Globus pallidus (tissue), 1 donor: ENCODE measurements at regions not wholly inside any gene's neighbourhood (a gene's known extent, or its start where the extent isn't known, plus 50 kb on each side); places are given as distances from the start of the nearest gene placed in this dataset.

Source experiments
- DNase-seq: peaks from one replicate; pipeline ENCODE4 v3.0.0-alpha.2; 2015; ENCODE audit warnings: low spot score

DNA sequence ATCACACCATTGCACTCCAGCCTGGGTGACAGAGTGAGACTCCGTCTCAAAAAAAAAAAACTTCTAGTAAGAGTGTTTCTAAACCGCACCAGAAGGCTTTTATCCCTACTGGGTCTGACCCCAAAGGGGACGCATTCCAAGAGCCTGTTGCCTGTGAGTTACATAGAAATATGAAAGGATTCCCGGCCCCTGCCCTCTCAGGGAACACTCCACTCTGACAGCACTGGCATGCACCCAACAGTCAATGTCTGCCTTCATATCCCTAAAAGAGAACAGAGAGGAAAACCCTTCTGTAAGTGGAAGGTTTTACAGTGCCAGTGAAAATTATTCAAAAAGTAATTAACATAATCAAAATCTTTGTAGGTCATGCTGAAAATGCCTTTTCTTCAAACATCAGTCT is 117.1 kb upstream of the PTPRT start:
- no peak for DNase-seq

DNA sequence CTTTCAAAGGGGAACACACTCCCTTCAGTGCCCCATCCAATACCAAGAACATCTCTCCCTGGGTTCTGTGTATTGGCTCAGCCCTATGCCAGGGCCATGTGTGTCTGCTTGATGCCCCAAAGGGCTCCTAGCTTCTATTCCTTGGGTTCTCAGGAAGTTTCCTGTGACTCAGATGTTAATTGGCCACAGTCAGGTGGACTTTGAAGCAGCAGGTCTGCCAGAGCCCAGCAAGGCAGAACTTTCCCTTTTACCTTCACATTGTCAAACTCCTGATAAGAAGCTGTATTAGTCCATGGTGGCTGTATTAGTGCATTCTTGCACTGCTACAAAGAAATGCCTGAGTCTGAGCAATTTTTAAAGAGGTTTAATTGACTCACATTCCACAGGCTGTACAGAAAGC is 116.0 kb upstream of the PTPRT start:
- DNase-seq: no peak

DNA sequence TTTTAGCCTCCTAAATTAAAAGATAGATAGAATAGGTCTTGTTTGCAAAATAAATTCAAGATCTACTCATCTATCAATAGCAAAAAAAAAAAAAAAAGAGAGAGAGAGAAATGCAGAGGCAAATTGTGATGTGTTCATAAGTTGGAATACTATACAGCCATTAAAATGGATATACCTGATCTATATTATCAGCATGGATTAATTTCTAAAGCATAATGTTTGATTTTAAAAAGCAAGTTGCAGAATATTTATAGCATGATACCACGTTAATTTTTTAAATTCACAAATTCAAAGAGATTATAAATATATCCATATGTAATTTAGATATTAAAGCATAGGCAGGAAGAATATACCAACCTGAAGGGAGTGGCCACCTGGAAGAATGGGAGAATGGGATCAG is 114.9 kb upstream of the PTPRT start:
- DNase-seq: no peak

DNA sequence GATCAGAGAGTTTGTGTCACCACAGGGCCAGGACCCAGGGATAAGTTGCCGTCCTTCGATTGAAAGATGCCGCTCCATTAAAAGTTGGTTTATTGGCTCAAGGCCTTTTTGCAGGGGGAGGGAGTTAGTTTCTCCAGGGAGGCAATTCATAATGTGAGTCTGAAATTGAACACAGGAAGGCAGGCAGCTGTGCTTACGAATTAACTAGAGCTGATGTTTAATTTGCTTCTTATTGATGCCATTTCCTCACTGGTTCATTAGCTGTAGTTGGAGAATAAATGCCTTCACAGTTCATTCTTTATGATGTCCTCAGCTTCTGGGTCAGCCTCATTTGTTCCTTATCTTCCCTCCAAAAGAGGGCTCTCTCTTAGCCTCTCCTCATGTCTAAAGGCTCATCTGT is 113.2 kb upstream of the PTPRT start:
- no peak for DNase-seq

DNA sequence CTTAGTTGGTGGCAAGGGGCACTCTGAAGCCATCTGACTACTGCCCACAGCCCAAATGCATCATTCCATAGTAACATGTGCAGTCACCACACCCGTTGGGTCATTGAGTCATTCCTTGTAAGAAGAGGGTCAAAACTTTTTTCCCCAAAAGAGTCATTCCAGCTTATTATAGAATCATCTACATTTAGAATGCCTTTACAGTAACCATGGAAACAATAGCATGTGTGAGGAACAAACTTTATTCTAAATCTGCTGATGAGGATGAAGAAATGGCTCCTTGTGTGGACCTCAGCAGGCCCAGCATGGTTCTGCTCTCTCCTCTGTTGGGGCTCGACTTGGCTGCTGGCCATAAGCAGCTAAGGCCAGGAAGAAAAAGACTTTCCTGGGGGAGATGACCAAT is 111.2 kb upstream of the PTPRT start:
- no peak for DNase-seq

DNA sequence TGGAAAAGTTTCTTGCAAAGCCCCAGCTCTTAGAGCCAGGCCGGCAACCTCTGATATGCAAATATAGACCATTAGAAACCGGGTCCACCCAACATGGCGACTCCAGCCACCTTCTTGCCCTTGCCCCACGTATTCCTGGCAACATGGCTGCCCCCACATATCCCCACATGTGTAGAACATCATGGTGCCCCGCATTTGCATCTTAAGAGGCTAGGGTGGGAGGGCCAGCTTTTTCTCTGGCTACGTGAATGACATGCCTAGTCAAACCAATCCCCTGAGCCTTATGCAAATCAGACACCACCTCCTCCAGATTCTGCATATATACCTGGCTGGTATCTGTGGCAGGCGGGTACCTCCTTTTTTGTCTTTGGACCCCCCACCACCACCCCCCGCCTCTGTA is 106.1 kb upstream of the PTPRT start:
- no peak for DNase-seq

DNA sequence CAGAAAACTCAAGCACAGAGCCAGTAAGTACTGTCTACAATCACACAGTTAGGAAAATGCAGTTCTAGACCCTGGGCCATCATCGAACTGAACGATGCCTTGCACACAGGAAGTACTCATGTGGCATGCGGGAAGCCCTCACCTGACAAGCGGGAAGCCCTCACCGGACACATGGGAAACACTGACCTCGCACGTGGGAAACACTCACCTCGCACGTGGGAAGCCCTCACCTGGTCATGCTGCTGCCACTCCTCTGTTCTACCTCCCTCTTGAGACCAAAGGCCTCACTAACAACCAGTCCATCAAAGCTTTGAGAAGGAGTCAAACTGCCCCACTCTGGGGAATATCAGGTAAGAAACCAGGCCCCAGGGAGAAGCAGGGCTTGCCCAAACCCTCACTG is 105.6 kb upstream of the PTPRT start:
- DNase-seq: no peak

DNA sequence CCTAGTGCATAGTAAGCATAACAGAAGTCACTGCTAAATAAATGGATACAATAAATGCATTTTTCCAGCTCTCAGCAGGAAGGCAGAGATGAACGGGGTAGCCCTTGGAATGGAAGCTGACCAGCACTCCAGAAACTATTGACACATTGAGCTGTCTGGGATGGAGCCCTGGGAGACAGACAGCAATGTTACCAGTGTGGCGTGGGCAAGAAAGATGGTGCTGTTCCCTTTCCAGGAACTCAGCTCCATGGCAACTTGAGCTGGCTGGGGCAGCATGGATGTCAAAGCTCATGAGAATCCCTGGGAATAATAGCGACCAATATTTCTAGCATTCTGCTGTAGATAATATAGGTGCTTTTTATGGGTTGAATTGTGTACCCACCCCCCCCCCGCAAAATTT is 104.3 kb upstream of the PTPRT start:
- DNase-seq: no peak

DNA sequence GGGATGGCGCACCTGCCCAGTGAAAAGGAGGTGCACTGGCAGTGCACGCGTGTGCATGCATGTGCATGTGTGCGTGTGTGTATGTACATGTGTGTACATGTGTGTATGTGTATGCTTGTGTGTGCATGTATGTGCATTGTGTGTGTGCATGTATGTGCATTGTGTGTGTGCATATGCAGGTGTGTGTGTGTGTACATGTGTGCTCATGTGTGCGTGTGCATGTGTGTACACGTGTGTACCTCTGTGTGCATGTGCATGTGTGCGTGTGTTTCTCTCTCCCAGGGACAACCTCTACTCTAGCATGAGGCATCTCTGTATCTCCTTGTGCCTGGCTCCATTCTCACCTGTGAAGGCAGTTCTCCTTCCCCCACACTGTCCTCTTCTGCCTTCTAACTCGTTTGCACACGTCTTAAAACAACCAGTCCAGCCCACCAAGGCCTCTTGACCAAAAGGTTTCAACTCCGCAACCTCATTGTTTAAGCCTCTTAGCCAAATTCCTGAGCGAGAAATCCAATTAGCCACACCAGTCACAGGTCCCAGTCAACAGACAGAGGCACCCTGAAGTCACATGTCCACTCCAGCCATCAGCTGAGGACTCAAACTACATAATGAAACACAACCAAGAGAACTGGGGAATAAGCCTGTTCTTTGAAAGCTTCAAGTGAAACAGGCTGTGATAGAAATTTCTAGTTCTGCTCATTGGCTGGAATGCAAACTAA is 103.5 kb upstream of the PTPRT start:
- no peak for DNase-seq

DNA sequence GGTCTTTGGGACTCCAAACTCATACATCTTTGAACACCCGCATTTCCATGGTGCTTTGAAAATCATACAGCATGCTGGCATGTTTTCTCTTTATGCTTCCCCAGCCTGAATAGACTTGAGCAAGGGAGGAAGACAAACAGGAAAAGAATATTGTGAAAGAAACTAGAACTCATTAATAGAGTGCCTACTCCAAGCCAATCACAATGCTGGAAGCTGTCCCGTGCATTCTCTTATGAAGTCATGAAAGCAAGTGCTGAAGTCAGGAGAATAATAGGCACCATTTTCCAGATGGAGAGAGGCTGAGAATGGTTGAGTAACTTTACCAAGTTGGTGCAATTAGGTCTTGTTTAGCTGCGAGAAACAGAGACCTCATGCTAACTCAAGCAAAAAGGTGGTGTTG is 102.5 kb upstream of the PTPRT start:
- DNase-seq: no peak

DNA sequence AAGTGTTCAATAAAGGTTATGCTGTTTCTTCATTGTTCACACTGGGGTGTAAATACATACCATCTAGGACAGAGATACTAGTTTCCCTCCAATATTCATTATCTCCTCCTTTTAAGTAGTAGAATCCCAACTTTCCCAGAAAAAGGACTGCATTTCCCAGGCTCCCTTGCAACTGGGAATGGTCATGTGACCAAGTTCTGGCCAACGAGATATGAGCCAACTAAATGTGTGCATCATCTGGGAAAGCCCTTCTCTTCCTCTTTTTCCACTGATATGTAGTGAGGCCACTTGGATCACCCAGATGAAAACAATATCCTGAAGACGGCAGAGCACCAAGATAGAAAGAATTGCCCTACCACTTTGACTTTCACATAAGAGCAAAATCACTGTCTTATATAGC is 97.9 kb upstream of the PTPRT start:
- no peak for DNase-seq

DNA sequence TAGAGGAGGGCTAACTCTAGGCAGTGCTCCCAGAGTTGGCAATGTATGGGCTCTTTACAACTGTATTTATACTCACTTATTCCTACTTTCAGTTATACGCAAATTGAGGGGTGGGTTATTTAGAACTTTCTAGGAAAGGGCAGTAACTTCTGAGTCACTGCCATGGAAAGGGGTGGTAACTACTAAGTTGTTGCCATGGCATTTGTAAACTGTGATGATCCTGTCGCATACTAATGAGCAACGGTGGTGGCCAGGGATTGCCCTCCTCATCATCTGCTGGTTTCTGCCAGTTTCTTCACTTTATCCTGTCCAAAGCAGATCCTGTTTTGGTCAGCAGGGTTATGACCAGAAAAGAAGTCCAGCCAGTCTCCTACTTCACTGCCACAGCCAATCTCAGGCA is 95.5 kb upstream of the PTPRT start:
- DNase-seq: no peak

DNA sequence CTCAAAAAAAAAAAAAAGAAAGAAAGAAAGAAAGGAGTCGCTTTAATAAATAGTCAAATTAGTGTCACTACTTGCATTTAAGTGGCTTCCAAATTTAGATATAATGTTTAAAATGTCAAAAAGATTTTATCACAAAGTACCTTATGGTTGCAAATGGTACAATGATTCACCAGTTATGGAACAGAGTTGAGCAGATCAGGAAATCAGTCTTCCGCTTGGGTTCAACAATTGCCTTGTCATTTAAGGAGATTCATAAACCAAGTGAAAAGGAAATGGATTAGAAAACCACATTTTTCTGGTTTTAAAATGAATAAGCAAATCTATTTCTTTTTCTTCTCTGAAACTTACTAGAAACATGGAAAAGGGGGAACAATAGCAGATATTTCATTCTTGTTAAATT is 94.8 kb upstream of the PTPRT start:
- no peak for DNase-seq

DNA sequence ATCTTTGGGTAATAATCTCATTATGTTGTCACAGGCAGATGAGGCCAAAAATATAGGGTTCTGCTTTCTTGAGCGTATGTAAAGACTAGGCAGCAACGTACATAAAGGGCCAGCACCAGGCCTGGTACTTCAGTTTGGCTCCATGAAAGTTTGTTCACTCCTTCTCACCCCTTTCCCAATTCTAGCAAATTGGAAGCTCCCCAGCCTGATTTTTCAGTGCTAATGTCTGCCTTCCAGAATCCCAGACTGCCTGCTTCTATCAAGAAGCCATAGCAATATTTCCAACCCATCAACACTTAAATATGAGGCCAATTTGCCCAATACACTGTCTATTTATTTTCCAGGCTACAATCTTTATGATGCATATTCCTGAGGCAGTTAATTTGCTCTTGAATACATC is 93.4 kb upstream of the PTPRT start:
- DNase-seq: no peak

DNA sequence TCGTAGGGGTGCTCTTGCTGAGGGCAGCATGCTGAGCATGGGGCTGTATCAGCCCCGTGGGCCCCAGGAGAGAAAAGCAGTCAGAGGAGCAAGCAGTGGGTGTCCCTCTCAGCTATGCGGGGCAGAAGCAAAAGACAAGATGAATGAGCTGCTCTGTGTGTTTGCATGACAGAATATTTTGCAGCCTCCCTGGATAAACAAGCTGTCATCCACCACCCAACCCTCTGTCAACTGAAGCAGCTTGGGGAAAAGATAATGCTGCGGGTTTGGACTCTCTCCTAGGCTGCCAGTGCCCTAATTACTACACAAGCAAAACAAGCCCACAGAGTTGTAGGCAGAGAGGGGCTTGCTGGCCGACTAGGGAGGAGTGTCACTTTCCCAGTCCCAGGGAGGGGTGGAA is 82.3 kb upstream of the PTPRT start:
- no peak for DNase-seq

DNA sequence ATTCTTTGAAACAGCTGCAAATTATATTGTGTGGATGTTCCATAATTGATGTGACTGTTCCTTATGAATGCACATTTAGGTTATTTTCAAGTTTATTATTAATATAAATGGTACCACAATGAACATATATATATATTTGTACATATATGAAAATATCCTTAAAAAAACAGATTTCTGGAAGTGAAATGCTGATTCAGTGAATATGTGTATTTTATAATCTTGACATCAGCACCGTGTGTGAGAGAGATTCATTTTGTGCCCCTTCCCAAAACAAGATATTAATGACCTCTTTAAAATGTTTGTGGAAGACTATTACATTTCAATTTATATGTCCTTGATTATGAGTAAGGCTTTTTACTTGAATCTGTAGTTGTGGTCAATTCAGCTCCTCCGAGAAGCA is 75.7 kb upstream of the PTPRT start:
- no peak for DNase-seq

DNA sequence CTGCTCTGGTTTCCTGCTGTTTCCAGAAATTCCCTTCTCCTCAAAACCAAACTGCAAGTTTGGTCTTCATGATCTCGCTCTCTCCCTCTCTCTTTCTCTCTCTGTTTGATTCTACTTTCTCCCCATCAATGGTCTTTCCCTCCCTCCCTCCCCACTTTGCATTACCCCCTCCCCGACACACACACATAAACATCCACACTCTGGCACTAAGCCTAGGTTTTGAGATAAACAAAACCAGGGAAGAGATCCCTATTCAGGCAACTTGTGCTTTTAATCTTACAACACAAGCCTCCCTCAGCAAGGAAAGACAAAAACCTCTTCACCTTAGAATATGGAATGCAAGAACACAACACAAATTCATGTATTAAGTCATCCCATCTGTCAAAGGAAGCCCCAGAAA is 73.5 kb upstream of the PTPRT start:
- no peak for DNase-seq

DNA sequence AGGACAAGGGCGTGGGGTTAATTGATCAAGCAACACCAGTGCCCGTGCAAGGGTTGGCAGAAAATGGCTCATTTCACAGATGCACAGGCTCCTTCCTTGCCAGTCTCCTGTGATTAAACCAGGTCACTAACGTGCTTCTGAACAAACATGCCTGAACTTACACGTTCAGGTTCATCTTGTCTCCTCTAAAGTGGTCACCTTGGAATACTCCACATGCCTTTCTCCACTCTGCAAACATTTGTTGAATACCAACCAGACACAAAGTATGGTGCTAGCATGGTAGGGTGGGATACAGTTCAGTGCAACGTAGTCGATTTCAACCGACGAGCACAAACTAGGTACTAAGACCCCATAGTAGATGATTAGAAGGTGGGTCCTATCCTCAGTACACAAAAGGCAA is 72.6 kb upstream of the PTPRT start:
- no peak for DNase-seq

DNA sequence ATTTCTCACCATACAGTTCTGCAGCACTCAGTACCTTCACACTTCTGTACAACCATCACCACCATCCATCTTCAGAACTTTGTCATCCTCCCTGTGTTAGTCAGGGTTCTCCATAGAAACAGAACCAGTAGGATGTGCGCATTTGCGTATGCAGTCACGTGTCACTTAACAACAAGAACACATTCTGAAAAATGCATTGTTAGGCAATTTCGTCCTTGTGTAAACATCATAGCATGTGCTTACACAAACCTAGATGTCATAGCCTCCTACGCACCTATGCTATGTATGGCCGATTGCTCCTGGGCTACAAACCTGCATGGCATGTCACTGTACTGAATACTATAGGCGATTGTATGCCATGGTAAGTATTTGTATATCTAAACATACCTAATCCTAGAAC is 66.2 kb upstream of the PTPRT start:
- no peak for DNase-seq

DNA sequence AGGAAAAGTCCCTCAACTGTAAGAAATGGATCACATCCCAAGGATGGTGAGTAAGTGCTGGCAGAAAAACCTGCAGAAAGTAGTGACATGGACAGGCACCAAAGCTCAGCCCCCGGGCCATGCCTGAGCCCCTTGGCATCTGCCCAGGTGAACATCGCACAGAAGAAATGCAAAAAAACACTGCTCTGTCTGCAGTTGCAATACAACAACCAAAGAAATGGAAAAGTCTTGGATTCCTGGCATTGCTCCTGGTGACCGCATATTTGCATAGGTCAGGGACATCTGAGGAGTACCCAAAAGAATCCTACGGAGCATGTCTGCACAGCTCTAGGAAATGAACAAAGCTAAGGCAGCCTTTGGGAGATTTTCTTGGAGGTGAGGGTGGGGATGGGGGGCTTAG is 63.1 kb upstream of the PTPRT start:
- no peak for DNase-seq

DNA sequence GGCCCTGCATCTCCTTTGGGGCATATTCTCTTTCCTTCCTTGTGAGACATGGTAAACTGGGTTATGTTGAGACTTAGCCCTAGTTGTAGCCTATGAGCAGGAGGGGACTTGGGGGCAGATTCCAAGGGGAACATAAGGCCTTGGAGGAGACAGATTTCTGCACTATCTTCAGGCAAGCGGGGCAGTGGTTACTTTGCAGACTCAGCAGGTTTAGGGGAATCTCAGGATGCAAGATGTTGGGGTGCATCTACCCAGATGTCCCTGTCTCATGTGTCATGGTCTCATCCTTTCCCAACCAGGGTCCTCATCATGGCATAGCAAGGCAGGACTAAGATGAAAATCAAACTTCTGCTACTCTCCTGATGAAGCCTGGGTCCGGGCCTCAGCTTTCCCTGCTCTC is 58.6 kb upstream of the PTPRT start:
- no peak for DNase-seq

DNA sequence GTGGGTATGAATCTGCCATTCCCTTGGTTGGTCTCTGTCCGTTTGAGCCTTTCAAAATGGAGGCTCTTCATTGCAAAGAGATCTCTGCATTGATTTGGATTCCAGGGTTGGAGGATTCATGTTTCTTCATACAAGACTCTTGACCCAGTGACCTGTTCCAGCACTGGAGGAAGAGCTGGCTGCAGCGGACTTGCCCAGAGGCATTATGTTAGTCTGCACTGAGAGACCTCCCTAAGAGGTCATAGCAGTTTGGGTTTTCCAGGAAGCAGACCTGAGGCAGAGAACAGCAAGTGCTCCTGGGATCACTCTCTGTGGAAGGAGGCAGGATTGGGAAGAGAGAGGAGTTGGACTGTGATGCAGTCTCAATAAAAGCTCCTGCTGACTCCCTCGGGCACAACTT is 57.7 kb upstream of the PTPRT start:
- DNase-seq: no peak

DNA sequence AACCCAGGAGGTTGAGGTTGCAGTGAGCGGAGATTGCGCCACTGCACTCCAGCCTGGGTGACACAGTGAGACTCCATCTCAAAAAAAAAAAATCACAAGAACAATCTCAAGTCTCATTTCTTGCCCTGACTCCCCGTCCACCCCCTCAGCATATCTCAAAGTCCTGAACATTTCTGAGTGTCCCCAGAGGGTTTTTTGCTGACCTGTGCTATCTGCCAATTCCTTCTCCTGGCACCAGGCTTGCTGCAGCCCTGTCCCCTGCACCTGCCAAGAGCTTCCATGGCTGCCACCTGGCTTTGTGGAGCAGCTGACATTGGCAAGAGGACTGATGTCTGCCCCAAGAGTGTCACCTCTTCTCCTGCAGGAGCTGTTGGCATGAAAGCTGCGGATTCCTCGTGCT is 54.9 kb upstream of the PTPRT start:
- DNase-seq: no peak

DNA sequence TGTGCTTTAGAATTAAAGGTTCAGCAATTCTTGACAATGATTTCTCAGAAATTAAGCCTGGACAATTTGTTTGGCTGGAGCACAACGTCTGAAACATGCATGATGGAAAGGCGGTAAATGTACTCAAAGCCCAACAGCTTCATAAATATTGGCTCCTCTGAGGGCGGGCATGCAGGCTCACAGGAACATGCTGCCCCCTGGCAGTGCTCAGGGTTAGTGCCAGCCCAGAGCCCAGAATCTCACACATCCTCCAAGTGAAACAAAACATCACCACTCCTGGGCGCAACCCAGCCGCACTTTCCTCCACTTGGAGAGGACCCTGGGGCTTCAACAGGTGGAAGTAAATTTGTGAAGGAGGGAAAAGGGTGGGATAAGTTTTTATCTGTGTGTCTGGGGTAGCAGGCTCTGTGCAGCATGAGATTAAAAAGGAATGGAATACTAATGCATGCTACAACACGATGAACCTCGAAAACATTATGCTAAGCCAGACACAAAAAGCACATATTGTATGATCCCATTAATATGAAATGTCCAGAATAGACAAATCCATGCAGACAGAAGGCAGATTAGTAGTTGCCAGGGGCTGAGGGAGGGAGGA is 54.1 kb upstream of the PTPRT start:
- DNase-seq: peak; percentile 42
